ENCODE measurements at regions not wholly inside any gene's neighbourhood (a gene's known extent, or its start where the extent isn't known, plus 50 kb on each side); places are given as distances from the start of the nearest gene placed in this dataset.
"Not testable (repeated sequence)": the region's sequence is repeated elsewhere in the genome, so short reads cannot be mapped to it uniquely, and the experiment has no call there.

DNA sequence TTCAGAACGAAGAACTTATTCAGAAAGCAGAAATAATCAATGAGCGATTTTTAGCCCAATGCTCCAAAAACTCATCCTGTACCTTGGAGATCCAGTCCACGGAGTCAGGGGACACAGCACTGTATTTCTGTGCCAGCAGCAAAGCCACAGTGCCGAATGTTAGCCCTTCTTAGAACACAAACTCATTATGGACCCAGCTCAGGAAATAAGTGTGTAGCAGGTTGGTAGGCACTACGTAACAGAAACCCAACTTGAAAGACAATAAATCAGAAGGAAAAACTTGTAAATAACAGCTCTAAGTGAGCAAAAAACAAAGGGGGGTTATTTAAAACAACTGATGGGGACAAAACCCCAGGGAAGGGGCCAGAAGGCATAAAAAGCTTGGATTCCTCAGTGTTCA lies 112.0 kb upstream of the PRSS1 start:
- DNase-seq (ENCODE audit: low read depth in 4 of 4, low spot score in 3 of 4): no peak

DNA sequence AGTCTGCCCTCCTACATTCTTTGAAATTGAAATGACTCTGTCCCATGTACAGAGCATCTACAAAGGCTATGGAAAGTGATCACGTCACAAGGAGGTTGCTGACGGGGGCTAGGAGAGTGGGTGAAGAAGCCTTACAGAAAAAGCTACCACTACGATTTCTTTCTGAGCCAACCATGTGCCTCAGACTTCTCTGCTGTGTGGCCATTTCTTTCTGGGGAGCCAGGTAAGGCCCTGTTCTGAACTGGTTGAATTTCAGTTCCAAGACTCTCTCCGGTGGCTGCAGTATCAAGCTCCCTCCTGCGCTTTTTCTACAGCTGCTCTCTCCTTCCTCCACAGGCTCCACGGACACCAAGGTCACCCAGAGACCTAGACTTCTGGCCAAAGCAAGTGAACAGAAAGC lies 112.5 kb upstream of the PRSS1 start:
- no peak for DNase-seq (ENCODE audit: low read depth in 4 of 4, low spot score in 3 of 4)

DNA sequence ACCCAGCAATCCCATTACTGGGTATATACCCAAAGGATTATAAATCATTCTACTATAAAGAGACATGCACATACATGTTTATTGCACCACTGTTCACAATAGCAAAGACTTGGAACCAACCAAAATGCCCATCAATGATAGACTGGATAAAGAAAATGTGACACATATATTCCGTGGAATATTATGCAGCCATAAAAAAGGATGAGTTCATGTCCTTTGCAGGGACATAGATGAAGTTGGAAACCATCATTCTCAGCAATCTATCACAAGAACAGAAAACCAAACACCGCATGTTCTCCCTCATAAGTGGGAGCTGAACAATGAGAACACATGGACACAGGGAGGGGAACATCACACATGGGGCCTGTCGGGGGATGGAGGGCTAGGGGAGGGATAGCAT lies 113.2 kb upstream of the PRSS1 start:
- not testable (repeated sequence) for DNase-seq (ENCODE audit: low read depth in 4 of 4, low spot score in 3 of 4)

DNA sequence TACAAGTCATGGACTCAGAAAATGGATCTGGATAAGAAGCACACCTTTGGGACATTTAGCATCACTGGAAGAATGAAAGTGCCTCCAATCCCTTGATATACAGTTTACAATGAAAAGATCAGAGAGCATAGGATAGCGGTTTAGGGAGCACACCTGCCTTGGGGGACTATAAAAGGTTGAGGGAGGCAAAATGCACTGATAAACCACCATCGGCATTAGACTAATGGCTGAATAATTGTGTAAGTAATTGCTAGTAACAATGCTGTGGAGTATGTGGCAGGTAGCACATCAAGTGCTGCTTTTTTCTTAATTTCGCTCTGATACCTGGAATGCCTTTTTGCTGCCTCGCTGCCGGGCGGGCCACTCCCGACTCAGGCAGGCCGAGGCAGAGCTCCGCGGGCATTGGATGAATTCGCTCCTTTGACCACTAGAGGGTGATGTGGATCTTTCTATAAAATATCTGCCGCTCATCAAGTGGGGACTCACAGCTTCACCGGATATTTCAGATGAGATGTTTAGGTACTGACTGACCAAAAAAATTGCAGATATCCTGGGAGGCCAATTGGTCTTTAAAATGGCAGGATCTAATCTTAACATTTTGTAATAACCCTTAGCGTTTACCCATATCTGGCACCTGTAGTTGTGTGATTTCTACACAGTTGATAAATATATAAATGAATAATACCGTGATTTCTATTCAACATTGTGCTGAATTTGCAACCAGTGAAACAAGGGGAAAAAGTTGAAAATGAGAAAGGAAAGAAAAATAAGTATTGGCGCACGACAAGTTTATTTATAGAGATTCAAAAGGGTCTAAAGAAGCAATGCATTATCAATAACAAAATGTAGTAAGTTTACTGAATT lies 116.8 kb upstream of the PRSS1 start:
- peak in 3 of 4 donors; percentile 14 to 24 (median 16) for DNase-seq (ENCODE audit: low read depth in 4 of 4, low spot score in 3 of 4)

DNA sequence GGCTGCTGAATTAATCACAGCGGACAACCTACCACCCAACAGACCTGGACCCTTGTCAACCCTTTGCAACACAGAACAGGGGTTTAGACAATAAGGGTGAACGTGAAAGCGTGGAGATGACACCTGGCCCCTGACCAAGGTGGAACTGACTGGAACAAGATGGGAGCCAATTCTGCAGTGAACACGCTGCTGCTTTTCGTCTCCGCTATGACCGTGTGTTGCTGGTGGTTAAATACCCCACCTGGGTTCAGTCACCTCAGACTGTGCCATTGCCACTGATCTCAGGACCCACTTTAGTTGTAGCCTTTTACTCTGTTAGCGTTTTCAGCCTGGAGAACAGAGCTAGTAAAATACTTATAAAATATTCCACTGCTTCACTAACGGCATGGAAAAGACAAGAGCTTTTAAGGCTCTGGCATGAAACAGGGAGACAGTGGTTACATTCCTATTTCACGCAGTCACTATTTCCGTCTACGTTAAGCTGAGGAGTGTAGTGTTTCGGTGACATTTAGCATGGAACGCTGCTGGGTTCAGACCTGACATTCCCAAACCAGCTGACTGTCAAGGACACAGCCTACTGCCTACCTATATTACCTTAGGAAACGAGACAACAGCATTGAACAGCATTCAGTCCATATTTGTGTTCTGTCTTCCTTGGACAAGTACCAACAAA lies 119.5 kb upstream of the PRSS1 start:
- DNase-seq (ENCODE audit: low read depth in 4 of 4, low spot score in 3 of 4): no peak

DNA sequence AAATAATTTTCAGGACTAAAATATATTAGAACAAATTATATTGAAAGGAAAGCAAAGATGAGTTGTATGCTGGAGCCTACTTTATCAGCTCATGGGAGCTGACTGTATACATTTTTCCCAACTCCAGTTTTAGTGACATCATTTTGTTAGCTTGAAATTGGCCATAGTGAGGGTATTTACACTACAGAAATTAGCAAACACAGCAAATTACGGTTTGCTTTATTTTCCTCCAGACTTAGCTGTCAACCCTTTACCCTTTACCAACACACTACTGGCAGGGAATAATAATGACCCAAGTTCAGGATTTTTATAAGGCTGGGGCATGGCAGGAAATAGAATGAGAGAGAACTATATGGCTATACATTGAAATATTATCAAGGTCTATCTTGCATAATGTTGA lies 120.3 kb upstream of the PRSS1 start:
- no peak for DNase-seq (ENCODE audit: low read depth in 4 of 4, low spot score in 3 of 4)

DNA sequence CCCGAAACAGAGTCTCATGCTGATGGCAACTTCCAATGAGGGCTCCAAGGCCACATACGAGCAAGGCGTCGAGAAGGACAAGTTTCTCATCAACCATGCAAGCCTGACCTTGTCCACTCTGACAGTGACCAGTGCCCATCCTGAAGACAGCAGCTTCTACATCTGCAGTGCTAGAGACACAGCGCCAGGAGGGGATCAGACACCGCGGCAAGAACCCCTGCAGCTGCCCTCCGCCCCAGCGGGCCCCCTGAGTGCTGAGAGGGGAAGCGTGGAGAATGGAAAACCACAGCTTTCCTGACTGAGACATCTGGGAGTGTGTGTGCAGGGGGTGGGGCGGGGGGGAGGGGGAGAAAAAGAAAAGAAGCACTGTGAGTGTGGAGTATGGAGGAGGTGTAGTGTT lies 122.0 kb upstream of the PRSS1 start:
- DNase-seq (ENCODE audit: low read depth in 4 of 4, low spot score in 3 of 4): not testable (repeated sequence)

DNA sequence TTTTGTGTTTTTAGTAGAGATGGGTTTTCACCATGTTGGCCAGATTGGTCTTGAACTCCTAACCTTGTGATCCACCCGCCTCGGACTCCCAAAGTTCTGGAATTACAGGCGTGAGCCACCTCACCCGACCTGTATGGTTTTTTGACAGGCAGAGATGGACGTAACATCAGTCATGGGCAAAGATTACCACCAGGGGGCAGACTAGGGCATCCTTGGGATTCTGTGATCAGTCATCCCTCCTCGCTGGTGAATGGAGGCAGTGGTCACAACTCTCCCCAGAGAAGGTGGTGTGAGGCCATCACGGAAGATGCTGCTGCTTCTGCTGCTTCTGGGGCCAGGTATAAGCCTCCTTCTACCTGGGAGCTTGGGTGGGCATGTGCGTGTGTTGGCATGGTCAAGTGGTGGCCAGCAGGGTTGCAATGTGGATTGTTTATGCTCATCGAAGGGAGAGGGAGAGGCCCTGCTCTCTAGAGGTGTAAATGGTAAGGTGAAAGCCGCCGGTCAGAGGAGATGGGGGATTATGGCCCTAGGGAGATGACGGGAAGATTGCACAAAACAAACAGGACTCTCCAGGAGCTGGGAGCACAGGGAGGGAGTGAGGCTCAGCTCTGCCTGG lies 122.7 kb upstream of the PRSS1 start:
- no peak for DNase-seq (ENCODE audit: low read depth in 4 of 4, low spot score in 3 of 4)

DNA sequence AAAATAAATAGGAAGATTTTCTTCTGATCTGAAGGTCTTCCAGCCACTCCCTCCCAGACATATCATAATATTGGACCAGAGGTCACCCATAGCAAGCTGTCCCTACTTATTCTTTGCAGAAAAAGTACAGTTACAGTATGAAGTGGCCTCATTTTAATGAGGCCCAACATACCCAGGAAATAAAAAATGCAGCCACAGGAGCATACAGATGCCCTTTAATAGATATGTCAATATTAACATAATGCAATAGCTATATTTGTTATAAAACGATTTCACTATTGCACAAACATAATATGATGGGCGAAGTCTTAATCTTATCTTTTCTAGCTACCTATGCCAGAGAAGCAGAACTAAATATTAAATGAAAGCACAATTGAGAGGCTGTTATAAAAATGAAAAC lies 124.1 kb upstream of the PRSS1 start:
- DNase-seq (ENCODE audit: low read depth in 4 of 4, low spot score in 3 of 4): not testable (repeated sequence)

DNA sequence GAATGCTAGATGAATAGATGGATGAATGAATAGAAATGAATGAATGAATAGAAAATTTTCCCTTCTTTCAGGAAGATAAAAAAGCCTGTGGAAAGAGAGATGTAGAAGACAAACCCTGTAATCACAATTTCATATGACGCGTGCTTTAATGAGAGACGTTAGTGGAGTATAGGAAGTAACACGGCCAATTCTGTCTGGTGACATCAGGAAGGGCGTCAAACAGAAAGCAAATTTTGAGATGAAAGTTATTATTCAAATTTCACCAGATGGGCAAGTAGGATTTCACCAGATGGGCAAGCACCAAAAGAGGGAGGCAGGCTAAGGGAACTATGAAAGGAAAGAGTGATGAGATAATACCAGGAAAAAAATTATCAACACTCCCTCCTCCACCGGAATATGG lies 128.9 kb upstream of the PRSS1 start:
- DNase-seq (ENCODE audit: low read depth in 4 of 4, low spot score in 3 of 4): no peak

DNA sequence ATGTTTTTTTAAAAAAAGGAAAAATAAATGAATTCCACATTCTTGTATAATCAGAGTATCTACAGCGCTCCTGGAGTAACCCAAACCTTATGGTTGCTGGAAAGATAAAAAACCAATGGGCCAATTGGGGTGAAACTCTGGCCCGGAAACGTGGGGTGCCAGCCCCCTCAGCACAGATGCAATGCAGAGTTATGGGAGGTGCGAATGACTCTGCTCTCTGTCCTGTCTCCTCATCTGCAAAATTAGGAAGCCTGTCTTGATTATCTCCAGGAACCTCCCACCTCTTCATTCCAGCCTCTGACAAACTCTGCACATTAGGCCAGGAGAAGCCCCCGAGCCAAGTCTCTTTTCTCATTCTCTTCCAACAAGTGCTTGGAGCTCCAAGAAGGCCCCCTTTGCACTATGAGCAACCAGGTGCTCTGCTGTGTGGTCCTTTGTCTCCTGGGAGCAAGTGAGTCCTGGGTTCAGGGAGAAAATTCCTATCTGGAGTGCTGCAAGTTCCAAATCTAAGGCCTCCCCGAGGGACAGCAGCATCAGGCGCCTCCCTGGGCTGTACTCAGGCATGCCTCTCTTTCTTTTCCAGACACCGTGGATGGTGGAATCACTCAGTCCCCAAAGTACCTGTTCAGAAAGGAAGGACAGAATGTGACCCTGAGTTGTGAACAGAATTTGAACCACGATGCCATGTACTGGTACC lies 130.5 kb upstream of the PRSS1 start:
- no peak for DNase-seq (ENCODE audit: low read depth in 4 of 4, low spot score in 3 of 4)

DNA sequence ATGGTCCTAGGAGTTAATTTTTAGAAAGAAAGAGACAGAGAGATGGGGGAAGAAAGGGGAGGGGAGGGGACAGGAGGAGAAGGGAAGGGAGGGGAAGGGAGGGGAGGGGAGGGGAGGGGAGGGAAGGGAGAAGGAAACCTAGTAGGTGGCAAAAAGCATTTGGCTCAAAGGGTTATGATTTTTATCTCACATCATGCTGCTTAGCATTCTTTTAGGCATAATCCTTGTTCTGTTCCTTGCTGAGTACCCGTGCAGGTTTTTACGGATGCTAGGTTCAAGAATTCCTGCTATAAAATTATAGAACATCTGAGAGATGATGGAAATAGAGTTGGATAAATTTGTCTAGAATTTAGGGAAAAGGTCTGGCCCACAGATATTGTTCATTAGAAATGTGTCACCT lies 132.4 kb upstream of the PRSS1 start:
- DNase-seq (ENCODE audit: low read depth in 4 of 4, low spot score in 3 of 4): no peak

DNA sequence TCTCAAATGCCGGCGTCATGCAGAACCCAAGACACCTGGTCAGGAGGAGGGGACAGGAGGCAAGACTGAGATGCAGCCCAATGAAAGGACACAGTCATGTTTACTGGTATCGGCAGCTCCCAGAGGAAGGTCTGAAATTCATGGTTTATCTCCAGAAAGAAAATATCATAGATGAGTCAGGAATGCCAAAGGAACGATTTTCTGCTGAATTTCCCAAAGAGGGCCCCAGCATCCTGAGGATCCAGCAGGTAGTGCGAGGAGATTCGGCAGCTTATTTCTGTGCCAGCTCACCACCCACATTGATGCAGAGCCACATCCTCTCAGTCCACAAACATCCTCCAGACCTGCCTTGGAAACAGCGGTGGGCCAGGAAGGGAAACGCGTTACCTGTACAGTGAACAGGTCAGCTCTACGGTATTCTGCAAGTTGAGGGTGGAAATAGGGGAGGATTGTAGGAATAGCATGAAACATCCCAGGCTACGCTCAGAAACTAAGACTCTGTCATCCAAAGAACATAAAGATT lies 133.1 kb upstream of the PRSS1 start:
- no peak for DNase-seq (ENCODE audit: low read depth in 4 of 4, low spot score in 3 of 4)

DNA sequence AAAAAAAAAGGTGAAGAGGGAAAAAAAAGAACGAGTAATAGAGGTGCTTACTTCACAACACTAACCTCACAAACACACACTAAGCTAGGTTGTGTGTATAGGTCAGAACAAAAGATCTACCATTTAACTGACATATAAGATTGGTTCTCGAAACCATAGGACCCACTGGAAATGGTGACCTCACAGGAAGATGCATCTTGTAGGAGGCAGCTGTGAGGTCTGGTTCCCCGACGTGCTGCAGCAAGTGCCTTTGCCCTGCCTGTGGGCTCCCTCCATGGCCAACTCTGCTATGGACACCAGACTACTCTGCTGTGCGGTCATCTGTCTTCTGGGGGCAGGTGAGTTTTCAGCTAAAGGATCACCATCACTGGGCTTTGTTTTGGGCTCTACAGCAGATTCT lies 133.8 kb upstream of the PRSS1 start:
- no peak for DNase-seq (ENCODE audit: low read depth in 4 of 4, low spot score in 3 of 4)

DNA sequence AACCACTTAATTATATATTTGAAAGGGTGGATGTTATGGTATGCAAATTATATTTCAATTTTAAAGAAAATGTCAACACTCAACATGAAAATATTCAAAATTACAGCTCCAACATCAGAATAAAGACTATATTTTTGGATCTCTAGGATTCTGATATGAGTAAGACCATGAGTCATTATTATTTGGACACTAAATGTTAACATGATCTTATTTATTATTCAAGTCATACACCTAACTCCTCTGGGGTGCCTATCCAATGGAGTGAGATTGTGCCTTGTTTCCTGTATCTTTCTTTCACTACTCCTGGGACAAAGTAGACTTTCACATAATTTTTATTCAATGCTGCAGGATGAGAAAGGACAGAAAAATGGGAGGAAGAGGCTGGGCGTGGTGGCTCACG lies 135.2 kb upstream of the PRSS1 start:
- no peak for DNase-seq (ENCODE audit: low read depth in 4 of 4, low spot score in 3 of 4)

DNA sequence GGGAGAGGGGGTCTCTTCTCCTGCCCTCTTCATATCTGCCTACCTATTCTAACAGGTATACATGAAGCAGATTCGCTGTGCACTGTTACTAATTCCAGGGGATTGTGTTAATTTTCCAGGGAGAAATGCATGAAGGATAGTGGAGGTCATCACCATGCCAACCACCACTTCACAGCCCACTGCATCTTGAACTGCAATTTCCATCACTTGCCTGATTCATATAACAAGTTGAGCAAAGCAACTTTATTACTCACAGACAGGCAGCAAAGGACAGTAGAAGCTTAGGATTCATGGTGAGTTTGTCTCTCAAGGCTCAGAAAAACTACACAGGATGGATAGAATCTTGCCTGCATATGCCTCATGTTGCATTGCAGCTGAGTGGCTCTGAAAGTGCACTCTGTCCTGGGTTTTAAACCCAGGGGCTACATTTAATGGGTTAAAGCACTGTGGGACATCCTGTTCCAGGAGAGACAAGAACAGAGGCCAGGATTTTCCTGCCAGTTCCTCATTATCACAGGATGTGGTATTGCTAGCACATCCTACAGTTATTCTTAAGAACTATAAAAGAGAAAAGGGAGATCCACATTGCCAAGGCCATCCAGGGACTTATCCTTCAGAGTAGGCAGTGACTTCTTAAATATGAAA lies 136.9 kb upstream of the PRSS1 start:
- no peak for DNase-seq (ENCODE audit: low read depth in 4 of 4, low spot score in 3 of 4)

DNA sequence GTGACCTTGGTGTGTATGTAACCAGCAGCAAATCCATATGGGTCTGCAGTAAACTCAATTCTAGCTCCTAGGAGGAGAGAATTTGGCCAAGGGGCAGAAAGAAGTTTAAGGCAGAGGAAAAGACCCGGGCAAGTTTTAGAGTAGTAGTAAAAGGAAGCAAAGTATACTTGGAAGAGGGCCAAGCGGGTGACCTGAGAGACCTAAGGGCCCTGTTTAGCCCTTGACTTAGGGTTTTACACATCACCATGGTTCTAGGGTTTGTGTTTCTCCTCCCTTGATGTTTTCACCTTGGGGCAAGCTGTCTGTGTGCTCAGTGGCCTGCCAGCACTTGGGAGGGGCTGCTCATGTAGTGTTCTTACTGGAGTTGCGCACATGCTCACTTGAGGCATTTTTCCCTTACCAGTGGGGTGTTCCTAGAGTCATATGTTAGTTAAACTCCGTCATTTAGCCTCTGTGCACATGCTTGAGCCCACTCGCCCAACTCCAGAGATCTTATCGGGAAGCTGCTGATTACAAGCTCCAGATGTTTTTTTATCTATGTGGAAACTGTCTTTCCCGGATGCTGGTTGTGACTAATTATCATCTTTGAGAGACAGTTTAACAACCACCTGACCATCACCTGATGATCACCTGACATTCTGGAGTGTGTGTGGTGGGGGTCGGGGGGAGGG lies 137.6 kb upstream of the PRSS1 start:
- no peak for DNase-seq (ENCODE audit: low read depth in 4 of 4, low spot score in 3 of 4)

DNA sequence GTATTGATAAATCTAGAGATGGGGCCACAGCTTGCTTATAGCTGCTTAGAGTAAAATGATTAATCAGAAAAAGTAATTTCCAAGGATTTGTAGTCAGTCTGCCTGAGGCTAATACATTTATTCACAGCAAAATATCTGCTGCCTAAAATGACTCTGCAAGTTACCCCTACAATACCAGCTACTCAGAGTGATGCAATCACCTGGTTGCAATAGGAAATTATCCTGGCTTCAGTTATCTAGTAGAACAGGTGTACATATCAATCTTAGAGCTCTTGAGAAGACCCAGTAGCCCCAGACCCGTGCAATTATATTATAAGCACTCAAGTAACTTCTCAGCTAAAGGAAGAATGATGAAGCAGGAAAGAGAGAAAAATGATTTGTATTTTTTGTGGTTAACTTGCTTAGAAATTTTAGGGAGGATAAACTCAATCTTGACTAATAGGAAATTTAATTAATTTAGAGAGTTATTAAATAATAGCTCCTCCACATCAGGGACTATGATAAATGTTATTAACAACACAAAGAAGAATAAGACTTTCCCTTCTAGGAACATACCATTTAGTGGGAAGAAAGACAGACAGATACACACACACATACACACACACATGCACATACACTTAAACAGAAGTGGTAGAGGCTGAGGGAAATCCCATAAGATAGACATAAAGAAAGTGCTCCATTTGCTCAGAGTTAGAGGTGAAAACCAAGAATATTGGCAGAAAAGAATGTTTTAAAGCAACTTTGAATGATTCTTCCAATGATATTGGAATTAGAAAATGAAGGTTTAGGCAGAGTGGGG lies 140.4 kb upstream of the PRSS1 start:
- DNase-seq (ENCODE audit: low read depth in 4 of 4, low spot score in 3 of 4): no peak

DNA sequence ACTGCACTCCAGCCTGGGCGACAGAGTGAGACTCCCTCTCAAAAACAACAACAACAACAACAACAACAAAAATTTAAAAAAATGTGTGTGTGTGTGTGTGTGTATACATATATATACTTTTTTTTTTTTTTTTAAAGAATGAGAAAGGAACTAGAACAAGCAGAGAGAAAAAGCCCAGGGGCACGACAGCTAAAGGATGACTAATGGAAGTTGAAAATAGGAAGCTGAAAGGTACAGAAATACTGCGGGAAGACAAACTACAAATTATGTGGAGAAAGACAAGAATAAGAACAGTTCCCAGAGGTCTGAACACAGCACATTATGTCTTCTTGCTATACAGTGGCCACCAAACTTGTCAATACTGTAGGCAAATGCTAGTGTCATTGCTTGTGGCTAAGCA lies 141.9 kb upstream of the PRSS1 start:
- DNase-seq (ENCODE audit: low read depth in 4 of 4, low spot score in 3 of 4): no peak

Data from left renal pelvis (tissue), 4 donors.